RCC 7860 (cell line): ENCODE measurements at regions not wholly inside any gene's neighbourhood (a gene's known extent, or its start where the extent isn't known, plus 50 kb on each side); places are given as distances from the start of the nearest gene placed in this dataset.

Source experiments
- DNase-seq: peaks from one replicate; pipeline ENCODE4 v3.0.0-alpha.2; 2015; ENCODE audit warnings: low spot score
- FAIRE-seq: peaks from 2 replicates; lab custom pipeline; 2012; peaks lifted over from hg19 to GRCh38; lab: Jason Lieb, UNC

- FAIRE-seq = no peak
- no peak for DNase-seq
Observed at GRCh38 chr2:199707593-199708185, 143.3 kb downstream of the FTCDNL1 start.

GRCh38 chr2:199705538-199705937 is 145.5 kb downstream of the FTCDNL1 start:
- no peak for DNase-seq

GRCh38 chr2:199704358-199705238 is 146.4 kb downstream of the FTCDNL1 start:
- FAIRE-seq = no peak
- DNase-seq = no peak

More at GRCh38 chr2:199705538-199705937, 145.5 kb downstream of the FTCDNL1 start:
- FAIRE-seq = no peak

DNA sequence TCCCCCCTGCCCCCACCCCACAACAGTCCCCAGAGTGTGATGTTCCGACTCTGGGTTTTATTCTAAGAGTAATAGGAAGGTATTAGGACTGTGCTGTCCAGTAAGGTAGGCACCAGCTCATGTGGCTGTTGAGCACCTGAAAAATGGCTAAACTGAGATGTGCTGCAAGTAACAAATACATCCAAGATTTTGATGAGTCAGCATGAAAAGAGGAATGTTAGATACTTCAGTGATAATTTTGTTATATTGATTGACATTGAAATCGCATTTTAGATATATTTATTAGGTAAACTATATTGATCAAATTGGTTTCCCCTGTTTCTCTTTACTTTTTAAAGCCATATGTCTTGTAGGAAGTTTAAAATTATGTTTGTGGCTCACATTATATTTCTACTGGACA is 147.8 kb downstream of the FTCDNL1 start:
- DNase-seq = no peak
- no peak for FAIRE-seq

DNA sequence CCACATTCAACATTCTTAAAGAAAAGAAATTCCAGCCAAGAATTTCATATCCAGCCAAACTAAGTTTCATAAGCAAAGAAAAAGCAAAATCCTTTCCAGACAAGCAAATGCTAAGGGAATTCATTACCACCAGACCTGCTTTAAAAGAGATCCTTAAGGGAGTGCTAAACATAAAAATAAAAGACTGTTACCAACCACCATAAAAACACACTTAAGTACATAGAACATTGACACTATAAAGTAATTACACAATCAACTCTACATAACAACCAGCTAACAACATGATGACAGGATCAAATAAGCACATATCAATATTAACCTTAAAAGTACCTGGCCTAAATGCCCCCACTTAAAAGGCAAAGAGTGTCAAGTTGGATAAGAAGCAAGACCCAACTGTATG is 153.5 kb downstream of the FTCDNL1 start:
- DNase-seq (no peak), FAIRE-seq (no peak)

DNA sequence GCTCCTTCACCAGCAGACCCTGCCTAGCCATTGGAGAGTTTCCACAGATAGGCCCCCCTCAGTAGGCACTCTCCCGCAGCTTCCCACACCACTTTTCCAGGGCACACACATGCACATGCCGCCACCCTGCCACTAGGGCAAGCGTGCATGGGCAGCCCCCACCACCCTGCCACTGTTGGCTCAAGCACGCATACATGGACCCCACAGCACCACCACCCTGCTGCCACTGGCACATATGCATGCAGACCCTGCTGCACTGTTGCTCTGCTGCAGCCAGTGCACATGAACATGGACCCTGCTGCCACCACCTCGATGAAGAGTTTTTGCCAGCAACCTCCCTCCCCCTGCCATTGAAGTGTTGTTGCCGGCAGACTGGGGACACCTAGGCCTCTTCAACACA is 154.9 kb downstream of the FTCDNL1 start:
- DNase-seq (no peak), FAIRE-seq (no peak)

DNA sequence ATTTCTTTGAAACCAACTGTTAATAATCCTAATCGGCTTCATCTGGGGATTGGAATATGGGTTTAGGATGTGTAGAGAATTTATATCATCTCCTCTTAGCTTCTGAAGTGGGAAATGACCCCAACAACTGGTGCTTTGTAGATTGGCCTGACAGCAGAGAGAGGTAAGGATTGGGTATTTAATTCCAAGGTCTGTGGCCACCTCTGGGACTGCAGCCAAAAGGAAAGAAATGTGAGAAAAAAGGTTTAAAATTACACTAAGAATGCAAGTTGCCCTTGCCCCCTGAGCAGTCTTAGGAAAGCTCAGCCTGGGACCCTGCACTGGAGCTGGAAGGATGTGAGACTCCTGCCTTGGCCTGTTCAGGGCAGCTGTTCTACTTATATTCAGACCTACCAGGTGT is 157.1 kb downstream of the FTCDNL1 start:
- FAIRE-seq = no peak
- no peak for DNase-seq

DNA sequence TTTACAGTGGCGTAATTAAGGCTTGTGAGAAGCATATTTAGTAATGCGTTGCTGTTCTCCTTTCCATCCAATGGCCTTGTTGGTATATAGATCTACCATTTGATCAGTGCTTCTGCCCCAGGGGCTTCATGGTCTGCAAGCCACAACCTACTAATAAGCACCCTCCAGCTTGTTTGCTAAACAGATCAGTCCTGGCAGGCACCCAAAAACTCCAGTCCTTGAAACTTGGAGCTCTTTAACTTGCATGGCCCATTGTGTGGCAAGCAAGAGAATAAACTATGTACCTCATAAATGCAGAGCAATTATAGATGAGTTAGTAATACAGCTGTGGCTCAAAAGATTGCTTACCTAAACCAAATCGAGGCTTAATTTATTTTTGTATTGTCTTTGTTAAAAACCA is 158.5 kb downstream of the FTCDNL1 start:
- DNase-seq = no peak

DNA sequence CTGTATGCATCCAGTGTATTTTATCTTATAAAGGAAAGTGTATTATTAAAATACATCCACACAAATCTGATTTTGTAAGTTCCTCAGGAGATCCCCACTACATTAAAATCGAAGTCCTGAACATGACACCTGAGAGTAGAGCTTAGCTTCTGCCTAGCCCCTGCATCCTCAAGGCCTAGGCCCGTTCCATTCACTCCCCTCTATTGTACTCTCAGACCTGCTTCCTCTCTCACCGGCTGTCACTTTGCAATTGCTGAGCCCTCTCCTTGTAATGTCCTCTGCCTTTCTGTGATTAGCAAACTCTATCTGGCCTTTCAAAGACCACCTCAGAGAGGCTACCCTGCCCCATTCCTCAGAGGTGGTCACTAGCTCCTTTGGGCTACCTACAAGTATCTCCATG is 160.8 kb downstream of the FTCDNL1 start:
- no peak for FAIRE-seq
- no peak for DNase-seq

More for the DNA sequence above, 158.5 kb downstream of the FTCDNL1 start:
- FAIRE-seq = no peak

DNA sequence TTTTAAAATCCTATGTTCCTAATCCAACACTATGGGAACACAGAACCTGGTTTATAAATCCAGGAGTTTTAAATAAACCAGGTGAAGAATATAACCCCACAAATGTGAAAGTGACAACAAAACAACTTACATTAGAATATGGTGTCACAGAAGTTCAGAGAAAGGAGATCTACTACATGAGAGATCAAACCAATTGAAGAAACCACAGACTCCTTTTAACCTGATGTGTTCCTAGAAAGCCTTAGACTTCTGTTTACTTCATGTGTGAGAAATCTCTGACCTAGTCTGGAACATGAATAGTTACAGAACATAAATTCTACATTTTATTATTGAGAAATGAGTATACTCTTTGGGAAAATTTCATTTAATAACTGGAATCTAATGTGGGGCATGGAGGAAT is 165.3 kb downstream of the FTCDNL1 start:
- no peak for FAIRE-seq

DNA sequence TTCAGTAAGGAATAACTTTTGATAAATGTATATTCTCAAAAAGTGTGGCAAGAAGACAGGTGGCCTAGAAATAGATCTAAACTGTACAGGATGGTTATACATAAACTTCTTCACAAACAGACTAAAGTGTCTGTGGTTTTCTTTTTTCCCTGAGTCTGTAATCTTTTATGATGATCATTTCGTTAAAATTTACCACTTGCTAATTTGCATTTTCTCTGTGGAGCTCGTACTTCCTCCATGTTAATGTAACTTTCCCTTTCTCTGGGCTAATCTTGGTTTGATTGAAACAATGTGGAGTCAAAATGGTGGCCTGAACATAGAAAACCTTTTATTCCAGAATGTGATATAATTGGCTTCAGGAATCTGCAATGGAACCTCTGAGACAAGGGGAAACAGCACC is 166.2 kb downstream of the FTCDNL1 start:
- no peak for FAIRE-seq
- no peak for DNase-seq

More for the DNA sequence above, 165.3 kb downstream of the FTCDNL1 start:
- no peak for DNase-seq

- FAIRE-seq (no peak), DNase-seq (no peak)
Observed at GRCh38 chr2:199684168-199684567, 166.8 kb downstream of the FTCDNL1 start.

DNA sequence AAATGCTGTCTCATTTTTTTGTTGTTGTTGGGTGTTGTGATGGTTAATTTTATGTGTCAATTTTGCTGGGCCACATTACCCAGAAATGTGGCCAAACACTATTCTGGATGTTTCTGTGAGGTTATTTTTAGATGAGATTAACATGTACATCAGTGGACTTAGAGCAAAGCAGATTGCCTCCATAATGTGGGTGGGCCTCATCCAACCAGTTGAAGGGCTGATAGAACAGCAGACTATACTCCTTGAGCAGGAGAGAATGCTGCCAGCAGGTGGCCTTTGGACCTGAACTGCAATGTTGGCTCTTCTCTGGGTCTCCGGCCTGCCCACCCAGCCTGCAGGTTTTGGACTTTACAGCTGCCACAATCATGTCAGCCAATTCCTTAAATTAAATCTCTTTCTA is 169.0 kb downstream of the FTCDNL1 start:
- DNase-seq = no peak
- no peak for FAIRE-seq

DNA sequence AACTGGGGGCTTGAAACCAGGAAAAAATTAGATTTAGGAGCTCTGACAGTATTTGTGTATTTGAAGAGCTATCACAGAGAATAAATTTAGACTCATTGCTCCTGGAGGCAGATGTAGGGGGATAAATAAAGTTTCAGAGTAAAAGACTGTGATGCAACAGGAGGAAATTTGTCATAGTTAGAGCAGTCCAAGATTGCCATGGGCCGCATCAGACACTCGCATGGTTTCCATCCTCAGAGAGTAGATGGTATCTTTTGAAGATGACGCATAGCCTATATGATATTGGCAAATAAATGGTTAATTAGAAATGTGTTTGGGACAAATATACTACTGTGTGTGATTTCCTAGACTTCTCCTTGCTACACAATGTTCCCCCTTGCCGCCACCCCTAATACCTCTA is 170.5 kb downstream of the FTCDNL1 start:
- DNase-seq (no peak), FAIRE-seq (no peak)

- no peak for FAIRE-seq
- DNase-seq = no peak
Observed at GRCh38 chr2:199679883-199680282, 171.1 kb downstream of the FTCDNL1 start.

DNA sequence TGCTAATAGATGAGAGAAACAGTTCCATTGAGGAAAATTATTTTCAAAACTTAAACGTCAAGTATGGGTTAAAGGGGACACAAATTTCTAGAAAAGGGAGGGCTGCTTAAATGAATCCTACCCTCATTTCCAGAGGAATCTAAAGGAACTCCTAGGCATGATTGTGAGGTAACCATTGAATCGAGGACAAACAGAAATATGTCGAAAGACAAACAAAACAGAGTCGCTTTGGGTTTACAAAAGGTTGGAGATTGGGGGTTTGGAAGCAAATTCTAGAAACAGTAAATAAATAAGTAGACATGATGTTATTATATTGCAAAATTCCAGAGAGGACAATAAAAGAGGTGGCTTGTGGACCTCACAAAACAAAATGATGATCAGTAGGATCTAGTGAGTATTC is 173.1 kb downstream of the FTCDNL1 start:
- DNase-seq = no peak
- FAIRE-seq = no peak

- DNase-seq (no peak), FAIRE-seq (no peak)
Observed at GRCh38 chr2:199668645-199669044, 182.3 kb downstream of the FTCDNL1 start.

GRCh38 chr2:199663157-199663556 is 187.8 kb downstream of the FTCDNL1 start:
- no peak for DNase-seq
- FAIRE-seq = no peak

DNA sequence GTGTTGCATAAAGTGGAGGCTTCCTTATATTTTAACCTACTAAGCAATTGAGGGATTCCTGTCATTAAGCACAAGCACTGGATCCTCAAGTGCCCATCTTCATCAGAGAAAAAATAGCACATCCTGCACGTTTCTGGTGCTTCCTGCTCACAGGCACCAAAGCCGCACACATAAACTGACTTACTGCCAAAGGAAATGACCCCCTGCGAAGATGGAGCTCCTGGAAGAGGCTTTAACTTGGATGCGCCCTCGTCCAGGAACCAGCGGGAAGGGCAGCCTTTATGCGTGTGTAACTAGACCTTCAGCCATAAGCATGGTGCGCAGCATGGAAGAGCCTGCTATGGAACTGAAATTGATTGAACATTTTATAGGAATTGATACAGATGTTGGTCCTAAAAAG is 188.7 kb downstream of the FTCDNL1 start:
- FAIRE-seq = no peak
- DNase-seq = no peak

- FAIRE-seq (no peak), DNase-seq (no peak)
Observed at GRCh38 chr2:199660167-199660566, 190.8 kb downstream of the FTCDNL1 start.

DNA sequence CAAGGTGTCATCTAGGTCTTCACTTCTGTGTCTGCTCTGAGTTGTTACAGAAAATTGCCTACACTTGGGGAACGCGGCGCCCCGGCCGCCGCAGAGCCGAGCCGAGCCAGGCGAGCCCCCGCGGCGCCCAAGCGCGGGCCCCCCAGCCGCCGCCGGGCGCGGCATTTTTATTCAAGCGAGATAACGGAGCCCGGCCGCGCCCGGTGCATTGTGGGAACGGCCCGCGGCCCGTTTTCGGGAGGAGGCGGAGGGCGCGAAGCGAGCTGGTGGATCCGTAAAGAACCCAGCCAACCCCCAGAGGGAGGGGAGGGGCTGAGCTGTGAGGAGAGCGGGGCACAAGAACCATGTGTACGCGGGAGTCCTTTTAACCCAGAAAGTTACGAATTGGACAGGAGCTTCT is 191.8 kb downstream of the FTCDNL1 start:
- DNase-seq = no peak
- no peak for FAIRE-seq

DNA sequence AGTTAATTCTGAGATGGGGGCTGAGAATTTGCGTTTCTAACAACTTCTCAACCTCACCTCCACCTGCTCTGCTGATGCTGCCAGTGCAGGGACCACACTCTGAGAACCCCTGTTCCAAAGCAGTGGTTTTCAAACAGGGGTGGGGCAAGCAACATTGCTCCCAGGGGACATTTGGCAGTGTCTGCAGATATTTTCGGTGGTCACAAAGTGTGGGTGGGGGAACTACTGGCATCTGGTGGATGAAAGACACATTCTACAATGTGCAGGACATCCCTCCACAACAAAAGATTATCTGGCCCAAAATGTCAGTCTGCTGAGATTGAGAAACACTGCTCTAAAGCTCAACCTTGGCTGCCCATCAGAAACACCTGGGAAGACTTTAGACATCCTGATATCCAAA is 188.7 kb upstream of the SATB2 start:
- DNase-seq = no peak
- FAIRE-seq = no peak
